Keratinocyte (primary cell): ENCODE measurements at regions not wholly inside any gene's neighbourhood (a gene's known extent, or its start where the extent isn't known, plus 50 kb on each side); places are given as distances from the start of the nearest gene placed in this dataset.
"Not testable (repeated sequence)": the region's sequence is repeated elsewhere in the genome, so short reads cannot be mapped to it uniquely, and the experiment has no call there.

ENCODE experiments used
- EZH2 ChIP-seq: IDR thresholded peaks from one replicate; pipeline ENCODE4 v1.6.1; 2012; ENCODE audit warnings: inconsistent platforms, mild to moderate bottlenecking, low read length, moderate library complexity
- TF ChIP-seq, protein P1 (sequence below), 3 experiments: IDR thresholded peaks in 1 of 3; conservative IDR thresholded peaks in 1 of 3; optimal IDR thresholded peaks in 1 of 3; 2 replicates in 2 of 3; 3 replicates in 1 of 3; pipeline versions ENCODE3 to v1.5.1; 2011; ENCODE audit warnings: low read length in 3 of 3, mild to moderate bottlenecking in 3 of 3, moderate library complexity in 2 of 3, control low read depth in 1 of 3, inconsistent platforms in 1 of 3; ENCODE audit not compliant: insufficient read depth in 2 of 3; ENCODE audit errors: extremely low read depth in 1 of 3

DNA sequence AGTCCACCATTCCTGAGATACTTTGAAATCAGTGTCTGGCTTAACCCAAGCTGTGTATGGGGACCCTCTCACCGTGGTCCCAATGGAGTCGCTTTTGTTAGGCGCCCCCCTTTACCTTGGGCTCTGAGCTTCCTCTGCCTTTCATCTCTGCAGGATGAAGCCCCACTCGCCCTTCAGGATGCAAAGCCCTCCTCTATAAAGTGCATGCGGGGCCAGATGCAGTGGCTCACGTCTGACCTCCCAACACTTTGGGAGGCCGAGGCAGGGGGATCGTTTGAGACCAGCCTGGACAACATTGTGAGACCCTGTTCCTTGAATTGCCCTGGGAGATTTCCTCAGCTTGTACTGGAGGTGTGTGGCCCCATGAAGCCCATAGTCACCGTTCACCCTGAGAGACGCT lies 54.7 kb upstream of the APOD start:
- TF ChIP-seq, protein P1, sequence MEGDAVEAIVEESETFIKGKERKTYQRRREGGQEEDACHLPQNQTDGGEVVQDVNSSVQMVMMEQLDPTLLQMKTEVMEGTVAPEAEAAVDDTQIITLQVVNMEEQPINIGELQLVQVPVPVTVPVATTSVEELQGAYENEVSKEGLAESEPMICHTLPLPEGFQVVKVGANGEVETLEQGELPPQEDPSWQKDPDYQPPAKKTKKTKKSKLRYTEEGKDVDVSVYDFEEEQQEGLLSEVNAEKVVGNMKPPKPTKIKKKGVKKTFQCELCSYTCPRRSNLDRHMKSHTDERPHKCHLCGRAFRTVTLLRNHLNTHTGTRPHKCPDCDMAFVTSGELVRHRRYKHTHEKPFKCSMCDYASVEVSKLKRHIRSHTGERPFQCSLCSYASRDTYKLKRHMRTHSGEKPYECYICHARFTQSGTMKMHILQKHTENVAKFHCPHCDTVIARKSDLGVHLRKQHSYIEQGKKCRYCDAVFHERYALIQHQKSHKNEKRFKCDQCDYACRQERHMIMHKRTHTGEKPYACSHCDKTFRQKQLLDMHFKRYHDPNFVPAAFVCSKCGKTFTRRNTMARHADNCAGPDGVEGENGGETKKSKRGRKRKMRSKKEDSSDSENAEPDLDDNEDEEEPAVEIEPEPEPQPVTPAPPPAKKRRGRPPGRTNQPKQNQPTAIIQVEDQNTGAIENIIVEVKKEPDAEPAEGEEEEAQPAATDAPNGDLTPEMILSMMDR (optimal IDR thresholded peaks at IDR 0.05 in 1 of 3, IDR thresholded peaks at IDR 0.05 in 1 of 3, conservative IDR thresholded peaks at IDR 0.05 in 1 of 3; ENCODE audit: extremely low read depth in 1 of 3, insufficient read depth in 2 of 3, low read length in 3 of 3): not testable (repeated sequence)
- not testable (repeated sequence) for TF ChIP-seq EZH2
